ENCODE measurements at regions not wholly inside any gene's neighbourhood (a gene's known extent, or its start where the extent isn't known, plus 50 kb on each side); places are given as distances from the start of the nearest gene placed in this dataset.

- in situ Hi-C loops (cut with MboI), result no loop called here
- BruUV-seq (replicated peaks), result no TSS peak
- FAIRE-seq, result no peak
These were observed 172.4 kb downstream of the LRATD1 start for GRCh38 chr2:14804902-14805301.

More at GRCh38 chr2:14804902-14805301, 172.4 kb downstream of the LRATD1 start:
- Histone ChIP-seq H3K4me1 (ENCODE audit: control insufficient read depth, insufficient read depth, low read length) (no peaks in the 10 kb centered on the region), H3K9ac (ENCODE audit: control insufficient read depth, insufficient read depth, low read length) (no peak overlapping the region), H2AFZ (ENCODE audit: control insufficient read depth, low read depth, low read length) (no peak overlapping the region), H4K20me1 (ENCODE audit: control insufficient read depth, insufficient read depth) (no peaks in the 10 kb centered on the region), H3K4me3 (no peak overlapping the region), H3K27ac (ENCODE audit: control insufficient read depth, insufficient read depth) (no peak overlapping the region), H3K79me2 (ENCODE audit: control insufficient read depth, insufficient read depth, low read length) (no peaks in the 10 kb centered on the region), H3K4me2 (ENCODE audit: control insufficient read depth, insufficient read depth) (no peak overlapping the region), H3K9me3 (replicated peaks; ENCODE audit: control insufficient read depth, insufficient read depth, low read length) (no peaks in the 10 kb centered on the region), H3K36me3 (ENCODE audit: control insufficient read depth in 2 of 2, insufficient read depth in 2 of 2, low read length in 1 of 2) (no peaks in the 10 kb centered on the region), H3K27me3 (replicated peaks in 1 of 2; ENCODE audit: control insufficient read depth in 2 of 2, insufficient read depth in 2 of 2, low read length in 1 of 2) (no peaks in the 10 kb centered on the region)
- POLR2A ChIA-PET, result no interaction called here
- SMC1A ChIA-PET (ENCODE audit: uncharacterized antibody, unreplicated experiment), result no interaction called here
- DNase-seq (ENCODE audit: low read depth, low spot score) (no peak), ATAC-seq (no peak)
- RAD21 ChIA-PET (ENCODE audit: unreplicated experiment), result no interaction called here
- intact Hi-C loops (cut with micrococcal nuclease; ENCODE audit: unreplicated experiment), result no loop called here
- TF ChIP-seq, protein P1, sequence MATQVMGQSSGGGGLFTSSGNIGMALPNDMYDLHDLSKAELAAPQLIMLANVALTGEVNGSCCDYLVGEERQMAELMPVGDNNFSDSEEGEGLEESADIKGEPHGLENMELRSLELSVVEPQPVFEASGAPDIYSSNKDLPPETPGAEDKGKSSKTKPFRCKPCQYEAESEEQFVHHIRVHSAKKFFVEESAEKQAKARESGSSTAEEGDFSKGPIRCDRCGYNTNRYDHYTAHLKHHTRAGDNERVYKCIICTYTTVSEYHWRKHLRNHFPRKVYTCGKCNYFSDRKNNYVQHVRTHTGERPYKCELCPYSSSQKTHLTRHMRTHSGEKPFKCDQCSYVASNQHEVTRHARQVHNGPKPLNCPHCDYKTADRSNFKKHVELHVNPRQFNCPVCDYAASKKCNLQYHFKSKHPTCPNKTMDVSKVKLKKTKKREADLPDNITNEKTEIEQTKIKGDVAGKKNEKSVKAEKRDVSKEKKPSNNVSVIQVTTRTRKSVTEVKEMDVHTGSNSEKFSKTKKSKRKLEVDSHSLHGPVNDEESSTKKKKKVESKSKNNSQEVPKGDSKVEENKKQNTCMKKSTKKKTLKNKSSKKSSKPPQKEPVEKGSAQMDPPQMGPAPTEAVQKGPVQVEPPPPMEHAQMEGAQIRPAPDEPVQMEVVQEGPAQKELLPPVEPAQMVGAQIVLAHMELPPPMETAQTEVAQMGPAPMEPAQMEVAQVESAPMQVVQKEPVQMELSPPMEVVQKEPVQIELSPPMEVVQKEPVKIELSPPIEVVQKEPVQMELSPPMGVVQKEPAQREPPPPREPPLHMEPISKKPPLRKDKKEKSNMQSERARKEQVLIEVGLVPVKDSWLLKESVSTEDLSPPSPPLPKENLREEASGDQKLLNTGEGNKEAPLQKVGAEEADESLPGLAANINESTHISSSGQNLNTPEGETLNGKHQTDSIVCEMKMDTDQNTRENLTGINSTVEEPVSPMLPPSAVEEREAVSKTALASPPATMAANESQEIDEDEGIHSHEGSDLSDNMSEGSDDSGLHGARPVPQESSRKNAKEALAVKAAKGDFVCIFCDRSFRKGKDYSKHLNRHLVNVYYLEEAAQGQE (IDR thresholded peaks at IDR 0.05; ENCODE audit: low read depth, low read length), result no peak
- TF ChIP-seq HCFC1 (IDR thresholded peaks at IDR 0.05; ENCODE audit: low read length) (no peak), MAX (IDR thresholded peaks at IDR 0.05; ENCODE audit: low read depth, low read length) (no peak), SUZ12 (IDR thresholded peaks at IDR 0.05; ENCODE audit: unreplicated experiment) (no peak), MXI1 (IDR thresholded peaks at IDR 0.05; ENCODE audit: low read depth, low read length) (no peak), SIN3A (IDR thresholded peaks at IDR 0.05; ENCODE audit: low read depth, low read length) (no peak), IRF5 (IDR thresholded peaks at IDR 0.05; ENCODE audit: borderline replicate concordance) (no peak), HDGF (IDR thresholded peaks at IDR 0.05) (no peak), TCF3 (IDR thresholded peaks at IDR 0.05; ENCODE audit: borderline replicate concordance, insufficient read depth, low read depth, low read length) (no peak), MYC (IDR thresholded peaks at IDR 0.05; ENCODE audit: insufficient read depth, insufficient read length, insufficient replicate concordance, low read length, severe bottlenecking) (no peak), CBFB (IDR thresholded peaks at IDR 0.05; ENCODE audit: low read depth) (no peak), BRCA1 (IDR thresholded peaks at IDR 0.05; ENCODE audit: low read depth, low read length) (no peak), PAX8 (IDR thresholded peaks at IDR 0.05) (no peak), KDM1A (IDR thresholded peaks at IDR 0.05; ENCODE audit: borderline replicate concordance) (no peak), NFIC (IDR thresholded peaks at IDR 0.05; ENCODE audit: low read depth, low read length) (no peak), KAT2A (conservative IDR thresholded peaks at IDR 0.05; ENCODE audit: control insufficient read depth, low read depth, low read length) (no peak), SP1 (IDR thresholded peaks at IDR 0.05; ENCODE audit: low read depth, low read length) (no peak), EGR1 (IDR thresholded peaks at IDR 0.05; ENCODE audit: borderline replicate concordance in 1 of 2, low read depth in 2 of 2, low read length in 2 of 2) (no peak), CTCF (IDR thresholded peaks at IDR 0.05 in 2 of 3, conservative IDR thresholded peaks at IDR 0.05 in 1 of 3; ENCODE audit: control insufficient read depth in 2 of 3, extremely low read depth in 1 of 3, insufficient read depth in 1 of 3, low read depth in 3 of 3, low read length in 3 of 3) (no peak)
- WGBS (ENCODE audit: insufficient coverage, insufficient replicate concordance, low lambda C conversion rate, missing lambda C conversion rate), result 0% methylated on average over 3 of the region's 3 CpGs
- CTCF ChIA-PET, result no interaction called here

All from GM12878 (cell line).